Erythroblast (primary cell): ENCODE measurements at regions not wholly inside any gene's neighbourhood (a gene's known extent, or its start where the extent isn't known, plus 50 kb on each side); places are given as distances from the start of the nearest gene placed in this dataset.

Experiments
- GATA1 ChIP-seq: IDR thresholded peaks from 2 replicates; pipeline ENCODE4 v1.6.1; 2011; ENCODE audit warnings: low read depth, mild to moderate bottlenecking, control low read depth, low read length, moderate library complexity
- POLR2A ChIP-seq: IDR thresholded peaks from 2 replicates; pipeline ENCODE4 v1.6.1; 2011; ENCODE audit warnings: mild to moderate bottlenecking, low read length

GRCh38 chrX:25558137-25558536 lies 542.4 kb upstream of the ARX start:
- TF ChIP-seq POLR2A: no peak
- no peak for TF ChIP-seq GATA1
